GM18499 (cell line): ENCODE measurements at regions not wholly inside any gene's neighbourhood (a gene's known extent, or its start where the extent isn't known, plus 50 kb on each side); places are given as distances from the start of the nearest gene placed in this dataset.

Source experiments
- ATAC-seq: cut with Tn5 transposase; IDR thresholded peaks from one replicate; pipeline ENCODE4 v1.9.1; 2021; ENCODE audit warnings: moderate number of reproducible peaks; ENCODE audit not compliant: insufficient read depth, unreplicated experiment

GRCh38 chr4:125677665-125678307 is 363.0 kb downstream of the FAT4 start:
- no peak for ATAC-seq

- no peak for ATAC-seq
These were observed 365.2 kb downstream of the FAT4 start for GRCh38 chr4:125679989-125680388.

- ATAC-seq, result no peak
These were observed 366.5 kb downstream of the FAT4 start for GRCh38 chr4:125681240-125681639.

- ATAC-seq, result no peak
These were observed 368.0 kb downstream of the FAT4 start for GRCh38 chr4:125682730-125683129.

GRCh38 chr4:125688841-125689240 is 374.1 kb downstream of the FAT4 start:
- ATAC-seq, result no peak

- ATAC-seq, result no peak
These were observed 375.1 kb downstream of the FAT4 start for GRCh38 chr4:125689805-125690204.

- ATAC-seq, result no peak
These were observed 378.5 kb downstream of the FAT4 start for GRCh38 chr4:125693228-125693627.

- ATAC-seq, result no peak
These were observed 387.7 kb downstream of the FAT4 start for GRCh38 chr4:125702406-125702805.

- ATAC-seq, result no peak
These were observed 388.7 kb downstream of the FAT4 start for GRCh38 chr4:125703443-125703842.

GRCh38 chr4:125704726-125705125 is 390.0 kb downstream of the FAT4 start:
- ATAC-seq, result no peak

- no peak for ATAC-seq
These were observed 390.9 kb downstream of the FAT4 start for GRCh38 chr4:125705681-125706080.

GRCh38 chr4:125707397-125707796 is 392.6 kb downstream of the FAT4 start:
- ATAC-seq, result no peak

- ATAC-seq, result no peak
These were observed 396.0 kb downstream of the FAT4 start for GRCh38 chr4:125710766-125711165.

GRCh38 chr4:125714049-125714448 is 399.3 kb downstream of the FAT4 start:
- ATAC-seq, result no peak

- ATAC-seq, result no peak
These were observed 400.1 kb downstream of the FAT4 start for GRCh38 chr4:125714845-125715244.

GRCh38 chr4:125719987-125720386 is 405.2 kb downstream of the FAT4 start:
- ATAC-seq, result no peak

GRCh38 chr4:125722009-125722408 is 407.3 kb downstream of the FAT4 start:
- no peak for ATAC-seq

- no peak for ATAC-seq
These were observed 411.3 kb downstream of the FAT4 start for GRCh38 chr4:125725957-125726525.

GRCh38 chr4:125727931-125728330 is 413.2 kb downstream of the FAT4 start:
- ATAC-seq, result no peak

GRCh38 chr4:125728568-125728967 is 413.8 kb downstream of the FAT4 start:
- ATAC-seq, result no peak

GRCh38 chr4:125729171-125729570 is 414.4 kb downstream of the FAT4 start:
- ATAC-seq, result no peak

- ATAC-seq, result no peak
These were observed 417.9 kb downstream of the FAT4 start for GRCh38 chr4:125732632-125733031.
